ENCODE measurements at regions not wholly inside any gene's neighbourhood (a gene's known extent, or its start where the extent isn't known, plus 50 kb on each side); places are given as distances from the start of the nearest gene placed in this dataset.

GRCh38 chr5:102624405-102624804 is 125.6 kb upstream of the SLCO6A1 start:
- WGBS, 5 donors = 57 to 82% (median 72%) methylated on average over 6 of the region's 6 CpGs
- H3K27ac ChIP-seq = no peak overlapping the region
- no peak for DNase-seq
- peaks cover 0 to 3% (median 0%) of the 10 kb centered on the region in 8 donors for H3K9me3 ChIP-seq
- no peaks in the 10 kb centered on the region for H3K4me1 ChIP-seq
- H3K36me3 ChIP-seq = no peaks in the 10 kb centered on the region
- H3K27me3 ChIP-seq (replicated peaks in 1 of 7) = no peaks in the 10 kb centered on the region
- TF ChIP-seq POLR2AphosphoS5 (IDR thresholded peaks at IDR 0.05) (no peak), POLR2A (IDR thresholded peaks at IDR 0.05) (no peak), CTCF (IDR thresholded peaks at IDR 0.05 in 8 of 11, conservative IDR thresholded peaks at IDR 0.05 in 3 of 11) (no peak)
- no peak overlapping the region for H3K4me3 ChIP-seq
- intact Hi-C loops (cut with DNase I; ENCODE audit: low total_unique reads) = no loop called here

- H3K4me3 ChIP-seq = no peak overlapping the region
- intact Hi-C loops (cut with DNase I; ENCODE audit: low total_unique reads) = no loop called here
- H3K4me1 ChIP-seq = no peaks in the 10 kb centered on the region
- H3K36me3 ChIP-seq = no peaks in the 10 kb centered on the region
- TF ChIP-seq CTCF (IDR thresholded peaks at IDR 0.05 in 8 of 11, conservative IDR thresholded peaks at IDR 0.05 in 3 of 11) (no peak), POLR2A (IDR thresholded peaks at IDR 0.05) (no peak), POLR2AphosphoS5 (IDR thresholded peaks at IDR 0.05) (no peak)
- no peaks in the 10 kb centered on the region for H3K27me3 ChIP-seq (replicated peaks in 1 of 7)
- H3K27ac ChIP-seq = no peak overlapping the region
- peaks cover 0 to 3% (median 0%) of the 10 kb centered on the region in 8 donors for H3K9me3 ChIP-seq
- no peak for DNase-seq
These were observed 126.7 kb upstream of the SLCO6A1 start for GRCh38 chr5:102625468-102625867.

GRCh38 chr5:102625928-102626327 is 127.1 kb upstream of the SLCO6A1 start:
- TF ChIP-seq POLR2AphosphoS5 (IDR thresholded peaks at IDR 0.05) = no peak
- no peak for TF ChIP-seq POLR2A (IDR thresholded peaks at IDR 0.05)
- TF ChIP-seq CTCF (IDR thresholded peaks at IDR 0.05 in 8 of 11, conservative IDR thresholded peaks at IDR 0.05 in 3 of 11) = no peak
- no peak overlapping the region for H3K4me3 ChIP-seq
- WGBS, 5 donors = 67 to 88% (median 81%) methylated on average over 3 of the region's 3 CpGs
- intact Hi-C loops (cut with DNase I; ENCODE audit: low total_unique reads) = no loop called here
- DNase-seq = no peak
- no peaks in the 10 kb centered on the region for H3K27me3 ChIP-seq (replicated peaks in 1 of 7)
- H3K27ac ChIP-seq = no peak overlapping the region
- H3K4me1 ChIP-seq = no peaks in the 10 kb centered on the region
- peaks cover 0 to 3% (median 0%) of the 10 kb centered on the region in 8 donors for H3K9me3 ChIP-seq
- H3K36me3 ChIP-seq = no peaks in the 10 kb centered on the region

- Histone ChIP-seq H3K4me3 (no peak overlapping the region), H3K4me1 (no peaks in the 10 kb centered on the region), H3K27me3 (replicated peaks in 1 of 7) (no peaks in the 10 kb centered on the region), H3K27ac (no peak overlapping the region), H3K9me3 (peaks cover 0 to 5% (median 0%) of the 10 kb centered on the region in 8 donors), H3K36me3 (no peaks in the 10 kb centered on the region)
- DNase-seq = no peak
- TF ChIP-seq POLR2A (IDR thresholded peaks at IDR 0.05) (no peak), CTCF (IDR thresholded peaks at IDR 0.05 in 8 of 11, conservative IDR thresholded peaks at IDR 0.05 in 3 of 11) (no peak), POLR2AphosphoS5 (IDR thresholded peaks at IDR 0.05) (no peak)
- intact Hi-C loops (cut with DNase I; ENCODE audit: low total_unique reads) = no loop called here
These were observed 127.8 kb upstream of the PAM start for GRCh38 chr5:102627315-102627714.
